GM03348 (cell line): ENCODE measurements at regions not wholly inside any gene's neighbourhood (a gene's known extent, or its start where the extent isn't known, plus 50 kb on each side); places are given as distances from the start of the nearest gene placed in this dataset.

Experiments used
- DNase-seq: peaks from one replicate; pipeline ENCODE4 v3.0.0; 2012; ENCODE audit warnings: low spot score

- no peak for DNase-seq
Measured at GRCh38 chr2:239496700-239497099, 95.9 kb upstream of the HDAC4 start.

- no peak for DNase-seq
Measured at GRCh38 chr2:239495791-239496233, 95.0 kb upstream of the HDAC4 start.

- DNase-seq = no peak
Measured at GRCh38 chr2:239495175-239495574, 94.4 kb upstream of the HDAC4 start.

- DNase-seq = no peak
Measured at GRCh38 chr2:239494578-239494977, 93.8 kb upstream of the HDAC4 start.

- DNase-seq = no peak
Measured at GRCh38 chr2:239489481-239489880, 88.7 kb upstream of the HDAC4 start.

GRCh38 chr2:239488125-239488524 lies 87.3 kb upstream of the HDAC4 start:
- DNase-seq = no peak

- DNase-seq = no peak
Measured at GRCh38 chr2:239487272-239487671, 86.5 kb upstream of the HDAC4 start.

- no peak for DNase-seq
Measured at GRCh38 chr2:239485622-239486021, 84.8 kb upstream of the HDAC4 start.

- no peak for DNase-seq
Measured at GRCh38 chr2:239484571-239485355, 83.9 kb upstream of the HDAC4 start.

GRCh38 chr2:239482778-239483712 lies 82.2 kb upstream of the HDAC4 start:
- no peak for DNase-seq

GRCh38 chr2:239479471-239479870 lies 78.7 kb upstream of the HDAC4 start:
- DNase-seq = no peak

- DNase-seq = no peak
Measured at GRCh38 chr2:239477591-239477990, 76.8 kb upstream of the HDAC4 start.

GRCh38 chr2:239476757-239477585 lies 76.2 kb upstream of the HDAC4 start:
- DNase-seq = no peak

GRCh38 chr2:239476029-239476756 lies 75.4 kb upstream of the HDAC4 start:
- no peak for DNase-seq

- DNase-seq = no peak
Measured at GRCh38 chr2:239475161-239476028, 74.6 kb upstream of the HDAC4 start.

- DNase-seq = no peak
Measured at GRCh38 chr2:239473211-239473805, 72.5 kb upstream of the HDAC4 start.

- DNase-seq = no peak
Measured at GRCh38 chr2:239472235-239472775, 71.5 kb upstream of the HDAC4 start.

- DNase-seq = no peak
Measured at GRCh38 chr2:239471011-239471792, 70.4 kb upstream of the HDAC4 start.
